Spleen (tissue), 11 donors: ENCODE measurements at regions not wholly inside any gene's neighbourhood (a gene's known extent, or its start where the extent isn't known, plus 50 kb on each side); places are given as distances from the start of the nearest gene placed in this dataset.
"Not testable (repeated sequence)": the region's sequence is repeated elsewhere in the genome, so short reads cannot be mapped to it uniquely, and the experiment has no call there.

ENCODE experiments used
- DNase-seq: peaks from one replicate; pipeline ENCODE4 v3.0.0-alpha.2; 2020
- H3K27ac ChIP-seq, 8 donors: fragments of 200-600 bp; sonication (generic) in 7 of 8; 1 replicate in 4 of 8; 2 replicates in 4 of 8; pipeline versions ENCODE4 v1.5.0 to v1.8.0; 2016 to 2021; ENCODE audit warnings: inconsistent platforms in 4 of 8, mild to moderate bottlenecking in 4 of 8, moderate library complexity in 1 of 8
- H3K27me3 ChIP-seq, 7 donors: fragments of 200-600 bp; sonication (generic) in 6 of 7; replicated peaks in 1 of 7; 1 replicate in 4 of 7; 2 replicates in 3 of 7; pipeline versions ENCODE4 v1.5.0 to v1.8.0; 2016 to 2021; ENCODE audit warnings: inconsistent platforms in 3 of 7, mild to moderate bottlenecking in 1 of 7
- H3K36me3 ChIP-seq, 6 donors: fragments of 200-600 bp; sonication (generic) in 5 of 6; 1 replicate in 4 of 6; 2 replicates in 2 of 6; pipeline versions ENCODE4 v1.5.0 to v1.8.0; 2016 to 2021; ENCODE audit warnings: inconsistent platforms in 2 of 6
- H3K4me1 ChIP-seq, 6 donors: fragments of 200-600 bp; sonication (generic) in 5 of 6; 1 replicate in 3 of 6; 2 replicates in 3 of 6; pipeline versions ENCODE4 v1.5.0 to v1.8.0; 2016 to 2021; ENCODE audit warnings: inconsistent platforms in 3 of 6
- H3K4me3 ChIP-seq, 8 donors: fragments of 200-600 bp; sonication (generic) in 7 of 8; 1 replicate in 4 of 8; 2 replicates in 4 of 8; pipeline versions ENCODE4 v1.5.0 to v1.8.0; 2016 to 2021; ENCODE audit warnings: inconsistent platforms in 4 of 8, mild to moderate bottlenecking in 4 of 8, moderate library complexity in 2 of 8
- H3K9me3 ChIP-seq, 8 donors: fragments of 200-600 bp; sonication (generic) in 7 of 8; 1 replicate in 4 of 8; 2 replicates in 4 of 8; pipeline versions ENCODE4 v1.5.0 to v1.8.0; 2016 to 2021; ENCODE audit warnings: inconsistent platforms in 4 of 8
- POLR2A ChIP-seq, 3 donors: fragments of 450-650 bp; IDR thresholded peaks; one replicate each; pipeline ENCODE4 v1.5.1; 2017; ENCODE audit warnings: antibody characterized with exemption in 3 of 3, mild to moderate bottlenecking in 1 of 3
- POLR2AphosphoS5 ChIP-seq, 3 donors: sonication (generic); formaldehyde crosslinking; IDR thresholded peaks; one replicate each; pipeline ENCODE4 v1.5.1; 2017; ENCODE audit warnings: antibody characterized with exemption in 3 of 3
- WGBS, 5 donors: extraction: QIAGEN DNeasy Blood & Tissue Kit in 3 of 5; methylation state at CpG; one replicate each; pipeline versions ENCODE4 v1.1.5 to v1.1.7; 2013 to 2018; 5-methylcytosine and 5-hydroxymethylcytosine counted together
- intact Hi-C: fragments of 100-400 bp; cut with DNase I; formaldehyde crosslinking; loops from one replicate; pipeline ENCODE4 v1.15.0; 2023; ENCODE audit warnings: low total_unique reads
- TF ChIP-seq, protein P1 (sequence below), 11 experiments: fragments of 200-600 bp in 7 of 11; fragments of 450-650 bp in 4 of 11; sonication (generic) in 4 of 11; IDR thresholded peaks in 8 of 11; conservative IDR thresholded peaks in 3 of 11; 1 replicate in 7 of 11; 2 replicates in 4 of 11; pipeline versions ENCODE4 v1.4.0 to v1.8.0; 2016 to 2021; ENCODE audit warnings: antibody characterized with exemption in 11 of 11, inconsistent platforms in 4 of 11, mild to moderate bottlenecking in 1 of 11
- donor health status: healthy with polysubstance abuse.
- donor health status: DM: no; HTN: no; CAD: no; lungs with moderate emphysema.
- donor health status: DM: no; HTN: no; CAD: no.
- donor health status: Bipolar disorder and iron deficiency.
- donor health status: healthy.
- donor health status: DM: no; HTN: no; CAD: no.
- donor health status: DM: yes; HTN: yes; CAD: no.

GRCh38 chr6:68167604-68168003 lies 467.5 kb upstream of the ADGRB3 start:
- no peak overlapping the region for H3K4me3 ChIP-seq
- no peak overlapping the region for H3K27ac ChIP-seq
- 56 to 78% (median 66%) methylated on average over 2 of the region's 2 CpGs for WGBS, 5 donors
- no peak for TF ChIP-seq POLR2AphosphoS5 (IDR thresholded peaks at IDR 0.05)
- TF ChIP-seq, protein P1, sequence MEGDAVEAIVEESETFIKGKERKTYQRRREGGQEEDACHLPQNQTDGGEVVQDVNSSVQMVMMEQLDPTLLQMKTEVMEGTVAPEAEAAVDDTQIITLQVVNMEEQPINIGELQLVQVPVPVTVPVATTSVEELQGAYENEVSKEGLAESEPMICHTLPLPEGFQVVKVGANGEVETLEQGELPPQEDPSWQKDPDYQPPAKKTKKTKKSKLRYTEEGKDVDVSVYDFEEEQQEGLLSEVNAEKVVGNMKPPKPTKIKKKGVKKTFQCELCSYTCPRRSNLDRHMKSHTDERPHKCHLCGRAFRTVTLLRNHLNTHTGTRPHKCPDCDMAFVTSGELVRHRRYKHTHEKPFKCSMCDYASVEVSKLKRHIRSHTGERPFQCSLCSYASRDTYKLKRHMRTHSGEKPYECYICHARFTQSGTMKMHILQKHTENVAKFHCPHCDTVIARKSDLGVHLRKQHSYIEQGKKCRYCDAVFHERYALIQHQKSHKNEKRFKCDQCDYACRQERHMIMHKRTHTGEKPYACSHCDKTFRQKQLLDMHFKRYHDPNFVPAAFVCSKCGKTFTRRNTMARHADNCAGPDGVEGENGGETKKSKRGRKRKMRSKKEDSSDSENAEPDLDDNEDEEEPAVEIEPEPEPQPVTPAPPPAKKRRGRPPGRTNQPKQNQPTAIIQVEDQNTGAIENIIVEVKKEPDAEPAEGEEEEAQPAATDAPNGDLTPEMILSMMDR (IDR thresholded peaks at IDR 0.05 in 8 of 11, conservative IDR thresholded peaks at IDR 0.05 in 3 of 11): no peak
- TF ChIP-seq POLR2A (IDR thresholded peaks at IDR 0.05): no peak
- H3K9me3 ChIP-seq: peaks cover 0 to 10% (median 0%) of the 10 kb centered on the region in 8 donors
- H3K36me3 ChIP-seq: no peaks in the 10 kb centered on the region
- DNase-seq: no peak
- no peaks in the 10 kb centered on the region for H3K27me3 ChIP-seq
- H3K4me1 ChIP-seq: no peaks in the 10 kb centered on the region
- intact Hi-C loops: no loop called here

GRCh38 chr6:68160812-68161211 lies 474.3 kb upstream of the ADGRB3 start:
- 78 to 93% (median 86%) methylated on average over 3 of the region's 3 CpGs for WGBS, 5 donors
- H3K36me3 ChIP-seq, DNase-seq, H3K27ac ChIP-seq, H3K27me3 ChIP-seq, H3K4me1 ChIP-seq, intact Hi-C loops, H3K4me3 ChIP-seq: not testable (repeated sequence)
- peaks cover 0 to 33% (median 13%) of the 10 kb centered on the region in 8 donors for H3K9me3 ChIP-seq

GRCh38 chr6:68160348-68160747 lies 474.7 kb upstream of the ADGRB3 start:
- no peak for DNase-seq
- Histone ChIP-seq H3K4me3 (no peak overlapping the region), H3K27ac (no peak overlapping the region), H3K27me3 (no peaks in the 10 kb centered on the region), H3K9me3 (peaks cover 0 to 33% (median 13%) of the 10 kb centered on the region in 8 donors), H3K4me1 (no peaks in the 10 kb centered on the region), H3K36me3 (no peaks in the 10 kb centered on the region)
- TF ChIP-seq POLR2A (IDR thresholded peaks at IDR 0.05) (no peak), POLR2AphosphoS5 (IDR thresholded peaks at IDR 0.05) (no peak)
- TF ChIP-seq, protein P1 (IDR thresholded peaks at IDR 0.05 in 8 of 11, conservative IDR thresholded peaks at IDR 0.05 in 3 of 11): no peak
- intact Hi-C loops: no loop called here

DNA sequence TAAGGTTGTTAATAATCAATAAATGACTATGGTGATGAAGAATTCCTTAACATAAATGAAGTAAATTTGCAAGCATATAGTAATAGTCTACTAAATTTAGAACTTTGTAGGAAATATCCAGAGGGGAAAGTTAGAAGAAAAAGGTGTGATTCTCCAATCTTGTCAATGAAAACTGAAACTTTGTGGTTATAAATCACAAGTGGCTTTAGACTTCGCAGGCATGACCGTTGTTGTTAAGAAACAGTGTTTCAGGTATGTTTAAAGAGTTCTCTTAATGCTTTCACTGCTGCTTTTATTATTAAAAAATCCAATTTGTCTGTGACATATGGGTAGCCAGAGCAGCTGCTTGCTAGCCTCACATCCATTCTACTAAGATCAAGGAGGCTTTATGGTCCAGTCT lies 475.6 kb upstream of the ADGRB3 start:
- DNase-seq: no peak
- Histone ChIP-seq H3K27ac (no peak overlapping the region), H3K27me3 (no peaks in the 10 kb centered on the region), H3K36me3 (no peaks in the 10 kb centered on the region), H3K4me3 (no peak overlapping the region), H3K4me1 (no peaks in the 10 kb centered on the region), H3K9me3 (peaks cover 0 to 35% (median 13%) of the 10 kb centered on the region in 8 donors)
- intact Hi-C loops: no loop called here
- WGBS, 5 donors: 68 to 92% (median 77%) methylated on average over 2 of the region's 2 CpGs
- no peak for TF ChIP-seq POLR2A (IDR thresholded peaks at IDR 0.05)

- Histone ChIP-seq H3K4me1 (no peaks in the 10 kb centered on the region), H3K36me3 (no peaks in the 10 kb centered on the region), H3K9me3 (peaks cover 0 to 40% (median 17%) of the 10 kb centered on the region in 8 donors), H3K27me3 (no peaks in the 10 kb centered on the region), H3K4me3 (no peak overlapping the region), H3K27ac (no peak overlapping the region)
- DNase-seq: no peak
- WGBS, 5 donors: 34 to 58% (median 43%) methylated on average over 1 of the region's 1 CpG
- no peak for TF ChIP-seq POLR2AphosphoS5 (IDR thresholded peaks at IDR 0.05)
- TF ChIP-seq POLR2A (IDR thresholded peaks at IDR 0.05): no peak
- TF ChIP-seq, protein P1 (IDR thresholded peaks at IDR 0.05 in 8 of 11, conservative IDR thresholded peaks at IDR 0.05 in 3 of 11): no peak
- intact Hi-C loops: no loop called here
These were observed 476.8 kb upstream of the ADGRB3 start for GRCh38 chr6:68158256-68158655.
